ENCODE measurements at regions not wholly inside any gene's neighbourhood (a gene's known extent, or its start where the extent isn't known, plus 50 kb on each side); places are given as distances from the start of the nearest gene placed in this dataset.

- TF ChIP-seq SREBF2 (IDR thresholded peaks at IDR 0.05) (no peak), NR3C1 (IDR thresholded peaks at IDR 0.05) (no peak), TFCP2L1 (CRISPR knock-in tag; IDR thresholded peaks at IDR 0.05) (no peak)
Measured at GRCh38 chr18:25743646-25744151, 346.7 kb downstream of the SS18 start (continued).

- Histone ChIP-seq H3K9me3 (no peaks in the 10 kb centered on the region), H3K27ac (no peak overlapping the region), H3K4me2 (no peak overlapping the region), H3K4me3 (no peak overlapping the region), H3K4me1 (no peaks in the 10 kb centered on the region)
- ATAC-seq, result no peak
- TF ChIP-seq ZSCAN20 (CRISPR knock-in tag; IDR thresholded peaks at IDR 0.05) (no peak), TP53 (CRISPR knock-in tag; IDR thresholded peaks at IDR 0.05) (no peak), JUN (IDR thresholded peaks at IDR 0.05) (no peak), E2F6 (IDR thresholded peaks at IDR 0.05; ENCODE audit: borderline replicate concordance, low read depth) (no peak), CHD2 (IDR thresholded peaks at IDR 0.05; ENCODE audit: low read length, partially characterized antibody) (no peak), FOSB (CRISPR knock-in tag; IDR thresholded peaks at IDR 0.05) (no peak), BCL3 (IDR thresholded peaks at IDR 0.05) (no peak), RCOR1 (IDR thresholded peaks at IDR 0.05; ENCODE audit: low read depth, low read length) (no peak), MYC (IDR thresholded peaks at IDR 0.05; ENCODE audit: borderline replicate concordance, low read length) (no peak), NPAS2 (CRISPR knock-in tag; IDR thresholded peaks at IDR 0.05; ENCODE audit: borderline replicate concordance) (no peak), EHMT2 (IDR thresholded peaks at IDR 0.05; ENCODE audit: low read depth) (no peak), HOXB13 (CRISPR knock-in tag; IDR thresholded peaks at IDR 0.05; ENCODE audit: low read depth) (no peak)
- FAIRE-seq, result no peak
- CTCF ChIA-PET, result no interaction called here
- 3% methylated on average over 2 of the region's 2 CpGs for WGBS (ENCODE audit: missing lambda C conversion rate)
- no peak for DNase-seq (ENCODE audit: low read depth in 1 of 2, low spot score in 1 of 2)
- POLR2A ChIA-PET, result no interaction called here
Measured at GRCh38 chr18:25739376-25739775, 351.0 kb downstream of the SS18 start.

GRCh38 chr18:25737710-25738311, 352.6 kb downstream of the SS18 start:
- no peak for DNase-seq (ENCODE audit: low read depth in 1 of 2, low spot score in 1 of 2)
- CTCF ChIA-PET, result no interaction called here
- no peak overlapping the region for H3K27ac ChIP-seq

More at GRCh38 chr18:25737710-25738311, 352.6 kb downstream of the SS18 start:
- Histone ChIP-seq H3K4me1 (no peaks in the 10 kb centered on the region), H3K9me3 (no peaks in the 10 kb centered on the region), H3K4me2 (no peak overlapping the region), H3K4me3 (no peak overlapping the region)
- TF ChIP-seq CTCF (IDR thresholded peaks at IDR 0.05), result no peak
- POLR2A ChIA-PET, result no interaction called here
- no peak for ATAC-seq
- 18% methylated on average over 7 of the region's 7 CpGs for WGBS (ENCODE audit: missing lambda C conversion rate)
- no peak for FAIRE-seq

All from A549 (cell line).